H9 (cell line): ENCODE measurements at regions not wholly inside any gene's neighbourhood (a gene's known extent, or its start where the extent isn't known, plus 50 kb on each side); places are given as distances from the start of the nearest gene placed in this dataset.

Experiments
- DNase-seq: peaks from one replicate; pipeline ENCODE4 v3.0.0-alpha.2; 2017
- H2AFZ ChIP-seq: one replicate; pipeline ENCODE4 v1.6.1; 2013; ENCODE audit warnings: mild to moderate bottlenecking, low read length, control low read depth, moderate library complexity
- H2AK5ac ChIP-seq: 2 replicates; pipeline ENCODE4 v1.6.1; 2013; ENCODE audit warnings: low read length, control low read depth, mixed read lengths; ENCODE audit not compliant: insufficient read length
- H2BK120ac ChIP-seq: one replicate; pipeline ENCODE4 v1.6.1; 2013; ENCODE audit warnings: low read depth, mild to moderate bottlenecking, low read length, control low read depth, inconsistent platforms; ENCODE audit not compliant: poor library complexity, severe bottlenecking
- H2BK12ac ChIP-seq: 2 replicates; pipeline ENCODE4 v1.6.1; 2013; ENCODE audit warnings: low read length, control low read depth, mixed read lengths, low read depth; ENCODE audit not compliant: insufficient read length
- H2BK15ac ChIP-seq: 2 replicates; pipeline ENCODE4 v1.6.1; 2013; ENCODE audit warnings: low read depth, low read length, control low read depth
- H2BK20ac ChIP-seq: one replicate; pipeline ENCODE4 v1.6.1; 2013; ENCODE audit warnings: low read depth, mild to moderate bottlenecking, low read length, control low read depth, inconsistent platforms; ENCODE audit not compliant: poor library complexity, severe bottlenecking
- H2BK5ac ChIP-seq: 2 replicates; pipeline ENCODE4 v1.6.1; 2013; ENCODE audit warnings: low read length, control low read depth, mixed read lengths; ENCODE audit not compliant: insufficient read length
- H3K14ac ChIP-seq: 2 replicates; pipeline ENCODE4 v1.6.1; 2013; ENCODE audit warnings: low read length, control low read depth; ENCODE audit not compliant: insufficient read depth
- H3K18ac ChIP-seq: 2 replicates; pipeline ENCODE4 v1.6.1; 2013; ENCODE audit warnings: low read depth, mild to moderate bottlenecking, mixed read lengths, low read length, control low read depth; ENCODE audit not compliant: insufficient read length
- H3K23ac ChIP-seq: 2 replicates; pipeline ENCODE4 v1.6.1; 2013; ENCODE audit warnings: low read length, control low read depth, mixed read lengths, low read depth; ENCODE audit not compliant: insufficient read length
- H3K23me2 ChIP-seq: 2 replicates; pipeline ENCODE4 v1.6.1; 2013; ENCODE audit warnings: low read depth, mild to moderate bottlenecking, mixed read lengths, low read length, control low read depth; ENCODE audit not compliant: insufficient read length, poor library complexity, severe bottlenecking
- H3K27ac ChIP-seq: 2 replicates; pipeline ENCODE4 v1.5.1; 2013; ENCODE audit warnings: low read length, control low read depth, mixed read lengths, low read depth; ENCODE audit not compliant: insufficient read length
- H3K27me3 ChIP-seq: 2 replicates; pipeline ENCODE4 v1.6.1; 2013; ENCODE audit warnings: low read length, control low read depth, inconsistent platforms; ENCODE audit not compliant: insufficient read depth
- H3K4ac ChIP-seq: 2 replicates; pipeline ENCODE4 v1.6.1; 2013; ENCODE audit warnings: low read depth, mild to moderate bottlenecking, control low read depth, inconsistent platforms, low read length, moderate library complexity
- H3K4me1 ChIP-seq: 2 replicates; pipeline ENCODE4 v1.6.1; 2013; ENCODE audit warnings: low read length, control low read depth, inconsistent platforms; ENCODE audit not compliant: insufficient read depth
- H3K4me2 ChIP-seq: 2 replicates; pipeline ENCODE4 v1.6.1; 2013; ENCODE audit warnings: low read length, control low read depth, mixed read lengths; ENCODE audit not compliant: insufficient read length, insufficient read depth
- H3K56ac ChIP-seq: 2 replicates; pipeline ENCODE4 v1.6.1; 2013; ENCODE audit warnings: low read depth, mild to moderate bottlenecking, mixed read lengths, low read length, control low read depth; ENCODE audit not compliant: insufficient read length
- H3K79me1 ChIP-seq: 2 replicates; pipeline ENCODE4 v1.6.1; 2013; ENCODE audit warnings: low read depth, mild to moderate bottlenecking, moderate library complexity, low read length, control low read depth, inconsistent platforms; ENCODE audit not compliant: insufficient read depth, poor library complexity, severe bottlenecking
- H3K79me2 ChIP-seq: 2 replicates; pipeline ENCODE4 v1.6.1; 2013; ENCODE audit warnings: low read length, control low read depth, inconsistent platforms; ENCODE audit not compliant: insufficient read depth
- H3K9ac ChIP-seq: 2 replicates; pipeline ENCODE4 v1.6.1; 2013; ENCODE audit warnings: low read length, control low read depth, mixed read lengths; ENCODE audit not compliant: insufficient read length; ENCODE audit errors: extremely low read depth
- H3K9me3 ChIP-seq: one replicate; pipeline ENCODE4 v1.6.1; 2013; ENCODE audit warnings: low read depth, low read length, inconsistent platforms; ENCODE audit not compliant: control insufficient read depth
- H3T11ph ChIP-seq: one replicate; pipeline ENCODE4 v1.6.1; 2013; ENCODE audit warnings: mild to moderate bottlenecking, low read length, control low read depth, inconsistent platforms
- H4K20me1 ChIP-seq: one replicate; pipeline ENCODE4 v1.6.1; 2013; ENCODE audit not compliant: control insufficient read depth, insufficient read length, insufficient read depth
- H4K5ac ChIP-seq: 2 replicates; pipeline ENCODE4 v1.6.1; 2013; ENCODE audit warnings: low read depth, mild to moderate bottlenecking, mixed read lengths, low read length, control low read depth; ENCODE audit not compliant: insufficient read length
- H4K8ac ChIP-seq: replicated peaks from 2 replicates; pipeline ENCODE4 v1.6.1; 2013; ENCODE audit warnings: low read length, control low read depth, mixed read lengths, low read depth; ENCODE audit not compliant: insufficient read length
- H4K91ac ChIP-seq: 2 replicates; pipeline ENCODE4 v1.6.1; 2013; ENCODE audit warnings: low read depth, mild to moderate bottlenecking, moderate library complexity, mixed read lengths, low read length, control low read depth; ENCODE audit not compliant: insufficient read length
- H3K27ac Mint-ChIP-seq, 3 experiments: 2 replicates in 2 of 3; 3 replicates in 1 of 3; pipeline ENCODE4 v1.8.0; 2020 to 2021; ENCODE audit warnings: mixed read lengths in 3 of 3, mild to moderate bottlenecking in 1 of 3, moderate library complexity in 1 of 3
- H3K27me3 Mint-ChIP-seq: 2 replicates; pipeline ENCODE4 v1.8.0; 2021; ENCODE audit warnings: low read depth, mild to moderate bottlenecking, moderate library complexity, mixed read lengths
- H3K36me3 Mint-ChIP-seq, 3 experiments: 2 replicates in 2 of 3; 3 replicates in 1 of 3; pipeline ENCODE4 v1.8.0; 2020 to 2021; ENCODE audit warnings: low read depth in 3 of 3, mixed read lengths in 3 of 3; ENCODE audit not compliant: insufficient read depth in 1 of 3
- H3K4me1 Mint-ChIP-seq, 2 experiments: 2 replicates each; pipeline ENCODE4 v1.8.0; 2020; ENCODE audit warnings: mixed read lengths in 2 of 2
- H3K4me3 Mint-ChIP-seq, 2 experiments: 2 replicates in 1 of 2; 3 replicates in 1 of 2; pipeline ENCODE4 v1.8.0; 2020 to 2021; ENCODE audit warnings: mild to moderate bottlenecking in 2 of 2, mixed read lengths in 2 of 2, moderate library complexity in 1 of 2
- H3K9me3 Mint-ChIP-seq, 2 experiments: 2 replicates in 1 of 2; 3 replicates in 1 of 2; pipeline ENCODE4 v1.8.0; 2020; ENCODE audit warnings: mild to moderate bottlenecking in 2 of 2, mixed read lengths in 2 of 2, moderate library complexity in 1 of 2
- WGBS: extraction: QIAGEN DNeasy Blood & Tissue Kit; methylation state at CpG from one replicate; pipeline ENCODE4 v1.1.7; 2013; ENCODE audit warnings: missing lambda C conversion rate, low lambda C conversion rate, mixed read lengths; ENCODE audit not compliant: insufficient read length; ENCODE audit errors: extremely low coverage; 5-methylcytosine and 5-hydroxymethylcytosine counted together
- TF ChIP-seq, protein P1 (sequence below): fragments of 200-600 bp; sonication (generic); conservative IDR thresholded peaks from 3 replicates; pipeline ENCODE4 v1.8.0; 2021; ENCODE audit warnings: antibody characterized with exemption, mild to moderate bottlenecking

DNA sequence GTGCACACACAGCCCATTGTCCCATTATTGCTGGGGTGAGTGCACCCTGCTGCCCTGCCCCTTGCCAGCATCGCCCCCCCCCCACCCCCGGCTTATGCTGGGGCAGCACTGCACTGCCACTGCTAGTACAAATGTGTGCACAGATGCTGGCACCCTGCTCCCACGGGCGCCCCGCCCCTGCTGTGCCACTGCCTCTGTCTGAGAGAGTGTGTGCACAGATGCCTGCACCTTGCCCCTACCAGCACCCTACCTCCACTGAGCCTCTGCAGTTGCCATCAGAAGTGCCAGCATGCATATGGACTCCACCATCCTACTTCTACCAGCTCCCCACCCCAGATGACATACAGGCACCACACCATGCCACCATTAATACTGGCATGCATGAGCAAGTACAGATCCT, 454.6 kb upstream of the KHDRBS2 start:
- Histone ChIP-seq H2BK20ac (no peak overlapping the region), H3K23ac (no peak overlapping the region), H3K79me1 (no peaks in the 10 kb centered on the region), H3K4me1 (peaks cover 3% of the 10 kb centered on the region; the same call in 1 of the 2 replicates), H2BK120ac (no peak overlapping the region), H4K91ac (no peak overlapping the region), H3K23me2 (no peaks in the 10 kb centered on the region), H3K14ac (no peak overlapping the region), H3K18ac (no peak overlapping the region), H2BK15ac (no peak overlapping the region), H3K4ac (no peak overlapping the region), H2BK12ac (no peak overlapping the region), H3T11ph (no peak overlapping the region), H2AFZ (no peak overlapping the region), H2AK5ac (no peak overlapping the region), H2BK5ac (no peak overlapping the region), H3K79me2 (no peaks in the 10 kb centered on the region), H3K9ac (no peak overlapping the region), H3K27ac (no peak overlapping the region), H4K20me1 (no peaks in the 10 kb centered on the region), H3K4me2 (no peak overlapping the region), H3K9me3 (no peaks in the 10 kb centered on the region), H3K56ac (no peak overlapping the region), H4K8ac (no peak overlapping the region), H3K27me3 (no peaks in the 10 kb centered on the region), H4K5ac (no peak overlapping the region)
- Mint-ChIP-seq H3K27me3 (no peaks in the 10 kb centered on the region), H3K4me1 (peaks cover 5 to 16% of the 10 kb centered on the region in 2 experiments), H3K36me3 (peaks cover 4 to 10% (median 4%) of the 10 kb centered on the region in 3 experiments; a peak in 6 of 7 replicates), H3K9me3 (peaks cover 6 to 15% of the 10 kb centered on the region in 2 experiments; a peak in 4 of 5 replicates), H3K4me3 (0 out of 5 replicates have a peak overlapping the region, but pooled peaks of 1 of the 2 experiments have one; percentile 17), H3K27ac (no peak overlapping the region)
- DNase-seq: no peak
- no CpG with 5 or more reads among the region's 5 CpGs for WGBS
- TF ChIP-seq, protein P1, sequence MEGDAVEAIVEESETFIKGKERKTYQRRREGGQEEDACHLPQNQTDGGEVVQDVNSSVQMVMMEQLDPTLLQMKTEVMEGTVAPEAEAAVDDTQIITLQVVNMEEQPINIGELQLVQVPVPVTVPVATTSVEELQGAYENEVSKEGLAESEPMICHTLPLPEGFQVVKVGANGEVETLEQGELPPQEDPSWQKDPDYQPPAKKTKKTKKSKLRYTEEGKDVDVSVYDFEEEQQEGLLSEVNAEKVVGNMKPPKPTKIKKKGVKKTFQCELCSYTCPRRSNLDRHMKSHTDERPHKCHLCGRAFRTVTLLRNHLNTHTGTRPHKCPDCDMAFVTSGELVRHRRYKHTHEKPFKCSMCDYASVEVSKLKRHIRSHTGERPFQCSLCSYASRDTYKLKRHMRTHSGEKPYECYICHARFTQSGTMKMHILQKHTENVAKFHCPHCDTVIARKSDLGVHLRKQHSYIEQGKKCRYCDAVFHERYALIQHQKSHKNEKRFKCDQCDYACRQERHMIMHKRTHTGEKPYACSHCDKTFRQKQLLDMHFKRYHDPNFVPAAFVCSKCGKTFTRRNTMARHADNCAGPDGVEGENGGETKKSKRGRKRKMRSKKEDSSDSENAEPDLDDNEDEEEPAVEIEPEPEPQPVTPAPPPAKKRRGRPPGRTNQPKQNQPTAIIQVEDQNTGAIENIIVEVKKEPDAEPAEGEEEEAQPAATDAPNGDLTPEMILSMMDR: no peak
